ENCODE measurements at regions not wholly inside any gene's neighbourhood (a gene's known extent, or its start where the extent isn't known, plus 50 kb on each side); places are given as distances from the start of the nearest gene placed in this dataset.

DNA sequence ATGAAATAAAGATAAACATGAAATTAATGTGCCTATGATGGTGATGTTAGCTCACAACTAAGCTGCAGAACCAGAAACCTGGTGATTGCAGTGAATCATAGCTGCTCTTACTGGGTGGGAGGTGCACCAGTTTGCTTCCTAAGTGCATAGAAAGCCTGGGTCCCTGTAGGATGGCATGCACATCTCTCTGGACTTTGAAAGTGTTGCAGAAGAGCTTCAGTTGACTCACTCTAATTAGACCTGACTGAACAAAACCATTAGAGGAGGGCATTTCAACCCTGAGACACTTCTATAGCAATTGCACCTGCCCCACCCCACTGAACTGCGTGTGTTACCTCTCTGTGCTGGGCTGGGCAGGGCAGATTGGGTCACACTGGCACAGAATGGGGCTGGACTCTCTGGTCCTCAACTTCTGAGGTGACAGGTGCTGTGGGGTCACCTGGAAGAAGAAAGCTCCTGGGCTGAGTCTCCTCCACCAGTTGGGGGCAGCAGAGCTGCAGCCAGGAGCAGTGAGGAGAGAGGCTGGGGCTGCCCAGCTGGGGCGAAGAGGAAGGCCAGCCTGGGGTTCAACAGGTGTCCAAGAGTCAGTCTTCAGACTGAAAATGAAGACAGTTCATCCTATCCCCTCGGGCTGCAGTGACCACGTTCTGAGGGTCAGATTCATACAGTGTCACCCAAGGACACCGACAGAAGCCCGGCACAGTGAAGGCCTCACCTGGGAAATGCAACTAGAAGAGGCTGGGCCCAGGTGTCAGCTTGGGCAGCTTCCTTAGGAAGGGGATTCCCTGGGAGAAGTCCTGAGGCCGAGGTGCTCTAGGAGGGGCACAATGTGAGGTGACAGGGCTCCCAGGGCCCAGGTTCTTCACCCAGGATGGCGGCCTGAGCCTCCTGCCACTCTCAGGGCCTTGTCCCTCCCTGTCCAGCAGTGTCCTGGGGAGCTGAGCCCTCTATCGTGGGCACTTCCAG, 58.1 kb downstream of the GGTLC2 start:
- TF ChIP-seq, protein P1, sequence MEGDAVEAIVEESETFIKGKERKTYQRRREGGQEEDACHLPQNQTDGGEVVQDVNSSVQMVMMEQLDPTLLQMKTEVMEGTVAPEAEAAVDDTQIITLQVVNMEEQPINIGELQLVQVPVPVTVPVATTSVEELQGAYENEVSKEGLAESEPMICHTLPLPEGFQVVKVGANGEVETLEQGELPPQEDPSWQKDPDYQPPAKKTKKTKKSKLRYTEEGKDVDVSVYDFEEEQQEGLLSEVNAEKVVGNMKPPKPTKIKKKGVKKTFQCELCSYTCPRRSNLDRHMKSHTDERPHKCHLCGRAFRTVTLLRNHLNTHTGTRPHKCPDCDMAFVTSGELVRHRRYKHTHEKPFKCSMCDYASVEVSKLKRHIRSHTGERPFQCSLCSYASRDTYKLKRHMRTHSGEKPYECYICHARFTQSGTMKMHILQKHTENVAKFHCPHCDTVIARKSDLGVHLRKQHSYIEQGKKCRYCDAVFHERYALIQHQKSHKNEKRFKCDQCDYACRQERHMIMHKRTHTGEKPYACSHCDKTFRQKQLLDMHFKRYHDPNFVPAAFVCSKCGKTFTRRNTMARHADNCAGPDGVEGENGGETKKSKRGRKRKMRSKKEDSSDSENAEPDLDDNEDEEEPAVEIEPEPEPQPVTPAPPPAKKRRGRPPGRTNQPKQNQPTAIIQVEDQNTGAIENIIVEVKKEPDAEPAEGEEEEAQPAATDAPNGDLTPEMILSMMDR (IDR thresholded peaks at IDR 0.05), result peak in 5 of 6 experiments; percentile 15 to 70 (median 50)
- TF ChIP-seq POLR2A (IDR thresholded peaks at IDR 0.05), result peak in 1 of 2 donors; percentile 3

Measured in Peyer's patch (tissue), 4 donors.